ENCODE measurements at regions not wholly inside any gene's neighbourhood (a gene's known extent, or its start where the extent isn't known, plus 50 kb on each side); places are given as distances from the start of the nearest gene placed in this dataset.

DNA sequence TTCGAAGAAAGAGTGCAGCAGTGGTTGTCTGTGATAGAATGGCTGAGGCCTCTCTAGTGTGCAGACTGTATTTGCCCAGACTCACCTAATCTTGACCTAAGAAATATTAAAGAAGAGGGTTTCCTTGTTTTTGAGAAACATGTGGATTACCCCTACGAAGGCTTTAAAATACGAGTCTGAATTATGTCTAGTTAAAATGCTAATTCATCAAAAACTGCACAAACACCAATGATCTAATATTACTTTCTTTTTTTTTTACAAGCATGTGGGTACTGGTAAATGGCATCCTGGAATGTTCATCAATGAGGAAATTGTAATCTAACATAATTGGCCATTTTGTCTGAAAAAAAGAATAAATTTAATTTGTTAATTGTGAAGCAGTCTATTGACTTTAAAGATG lies 510.9 kb downstream of the EPM2A start:
- POLR2A ChIA-PET (ENCODE audit: low non-redundant PET): no interaction called here
- no peak overlapping the region for H3K27ac ChIP-seq (ENCODE audit: low read depth, low read length, poor library complexity, severe bottlenecking)
- CTCF ChIA-PET: no interaction called here
- TF ChIP-seq EZH2 (IDR thresholded peaks at IDR 0.05; ENCODE audit: borderline replicate concordance, low read depth, low read length, poor library complexity, severe bottlenecking): no peak
- H3K9me3 ChIP-seq (ENCODE audit: low read depth, low read length, poor library complexity, severe bottlenecking): no peaks in the 10 kb centered on the region
- BruUV-seq (replicated peaks): no TSS peak
- no peaks in the 10 kb centered on the region for H3K27me3 ChIP-seq (replicated peaks; ENCODE audit: insufficient read depth, low read depth, low read length, poor library complexity)
- intact Hi-C loops (cut with micrococcal nuclease; ENCODE audit: unreplicated experiment): no loop called here
- H3K4me1 ChIP-seq (ENCODE audit: insufficient read depth, low read length, poor library complexity, severe bottlenecking): no peaks in the 10 kb centered on the region
- no peaks in the 10 kb centered on the region for H3K36me3 ChIP-seq (ENCODE audit: insufficient read depth, low read length, poor library complexity, severe bottlenecking)
- DNase-seq (ENCODE audit: low spot score): no peak
- H3K4me3 ChIP-seq (ENCODE audit: low read depth, low read length, poor library complexity, severe bottlenecking): no peak overlapping the region

DNA sequence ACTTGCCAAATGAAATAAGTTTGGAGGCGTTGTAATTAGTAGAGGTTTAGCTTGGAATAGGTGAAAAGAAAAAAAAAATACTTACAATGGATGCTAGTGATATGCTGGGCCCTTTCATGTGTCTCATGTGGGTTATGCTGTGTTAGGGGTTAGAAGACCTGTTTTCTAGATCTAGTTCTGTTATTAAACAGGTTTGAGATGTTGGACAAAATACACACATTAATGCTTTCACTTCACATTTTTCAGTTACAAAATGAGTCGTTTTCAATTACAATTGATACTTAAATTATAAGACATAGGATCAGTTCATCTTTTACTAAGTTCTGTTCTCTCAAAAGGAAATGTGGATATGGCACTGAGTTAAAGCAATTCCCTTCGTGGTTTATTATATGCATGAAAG lies 509.8 kb downstream of the EPM2A start:
- no TSS peak for BruUV-seq (replicated peaks)
- intact Hi-C loops (cut with micrococcal nuclease; ENCODE audit: unreplicated experiment): no loop called here
- Histone ChIP-seq H3K9me3 (ENCODE audit: low read depth, low read length, poor library complexity, severe bottlenecking) (no peaks in the 10 kb centered on the region), H3K4me3 (ENCODE audit: low read depth, low read length, poor library complexity, severe bottlenecking) (no peak overlapping the region), H3K27ac (ENCODE audit: low read depth, low read length, poor library complexity, severe bottlenecking) (no peak overlapping the region), H3K27me3 (replicated peaks; ENCODE audit: insufficient read depth, low read depth, low read length, poor library complexity) (no peaks in the 10 kb centered on the region), H3K4me1 (ENCODE audit: insufficient read depth, low read length, poor library complexity, severe bottlenecking) (no peaks in the 10 kb centered on the region), H3K36me3 (ENCODE audit: insufficient read depth, low read length, poor library complexity, severe bottlenecking) (no peaks in the 10 kb centered on the region)
- POLR2A ChIA-PET (ENCODE audit: low non-redundant PET): no interaction called here
- no peak for DNase-seq (ENCODE audit: low spot score)
- TF ChIP-seq, protein P1, sequence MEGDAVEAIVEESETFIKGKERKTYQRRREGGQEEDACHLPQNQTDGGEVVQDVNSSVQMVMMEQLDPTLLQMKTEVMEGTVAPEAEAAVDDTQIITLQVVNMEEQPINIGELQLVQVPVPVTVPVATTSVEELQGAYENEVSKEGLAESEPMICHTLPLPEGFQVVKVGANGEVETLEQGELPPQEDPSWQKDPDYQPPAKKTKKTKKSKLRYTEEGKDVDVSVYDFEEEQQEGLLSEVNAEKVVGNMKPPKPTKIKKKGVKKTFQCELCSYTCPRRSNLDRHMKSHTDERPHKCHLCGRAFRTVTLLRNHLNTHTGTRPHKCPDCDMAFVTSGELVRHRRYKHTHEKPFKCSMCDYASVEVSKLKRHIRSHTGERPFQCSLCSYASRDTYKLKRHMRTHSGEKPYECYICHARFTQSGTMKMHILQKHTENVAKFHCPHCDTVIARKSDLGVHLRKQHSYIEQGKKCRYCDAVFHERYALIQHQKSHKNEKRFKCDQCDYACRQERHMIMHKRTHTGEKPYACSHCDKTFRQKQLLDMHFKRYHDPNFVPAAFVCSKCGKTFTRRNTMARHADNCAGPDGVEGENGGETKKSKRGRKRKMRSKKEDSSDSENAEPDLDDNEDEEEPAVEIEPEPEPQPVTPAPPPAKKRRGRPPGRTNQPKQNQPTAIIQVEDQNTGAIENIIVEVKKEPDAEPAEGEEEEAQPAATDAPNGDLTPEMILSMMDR (conservative IDR thresholded peaks at IDR 0.05; ENCODE audit: low read depth, low read length): no peak
- CTCF ChIA-PET: no interaction called here

DNA sequence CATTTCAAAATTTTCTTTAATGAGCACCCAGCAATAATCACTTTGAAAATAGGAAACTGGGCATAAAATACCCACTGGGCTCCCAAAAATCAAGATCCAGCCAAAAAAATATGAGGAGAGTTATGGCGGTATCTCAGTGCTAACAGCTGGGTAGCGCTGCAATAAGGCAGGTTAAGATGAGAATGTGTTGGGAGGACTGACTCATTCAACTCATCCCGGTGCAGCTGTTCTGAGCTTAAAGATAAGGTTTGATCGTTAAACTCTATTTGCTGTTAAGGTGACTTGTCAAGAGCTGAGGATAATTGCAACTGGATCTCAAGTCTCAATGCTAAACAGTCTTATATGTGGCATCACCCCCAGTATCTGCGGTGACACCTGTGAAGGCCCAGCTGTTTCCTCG lies 507.7 kb downstream of the EPM2A start:
- BruUV-seq (replicated peaks): no TSS peak
- H3K4me1 ChIP-seq (ENCODE audit: insufficient read depth, low read length, poor library complexity, severe bottlenecking): no peaks in the 10 kb centered on the region

DNA sequence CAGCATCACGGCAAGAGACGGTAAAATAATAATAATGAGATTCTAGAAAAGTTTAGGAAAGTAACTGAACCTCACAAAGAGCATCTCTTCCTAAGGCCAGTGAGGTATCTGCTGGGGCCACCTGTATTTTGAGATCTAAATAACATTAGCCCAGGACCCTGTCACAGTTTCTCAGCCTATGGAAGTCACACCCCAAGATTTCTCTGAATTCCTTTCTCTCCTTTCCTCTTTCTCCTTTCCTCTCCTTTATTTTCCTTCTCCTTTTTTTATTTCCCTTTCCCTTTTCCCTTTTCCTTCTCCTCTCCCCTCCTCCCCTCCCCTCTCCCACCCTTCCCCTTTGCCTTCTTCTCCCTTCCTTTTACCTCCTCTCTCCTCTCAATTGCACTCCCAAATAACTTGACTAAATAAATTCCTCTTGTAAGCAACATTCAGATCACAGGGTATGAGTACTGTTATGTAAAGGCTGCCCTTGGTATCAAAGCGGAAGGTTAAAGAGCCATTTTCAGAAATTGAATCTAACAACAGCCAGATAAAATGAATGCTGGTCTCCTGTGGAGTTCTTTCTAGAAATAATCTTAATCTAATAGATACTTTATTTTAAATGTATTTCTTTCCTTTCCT lies 506.2 kb downstream of the EPM2A start:
- TF ChIP-seq, protein P1 (conservative IDR thresholded peaks at IDR 0.05; ENCODE audit: low read depth, low read length): no peak
- TF ChIP-seq EZH2 (IDR thresholded peaks at IDR 0.05; ENCODE audit: borderline replicate concordance, low read depth, low read length, poor library complexity, severe bottlenecking): no peak
- CTCF ChIA-PET: no interaction called here
- H3K27me3 ChIP-seq (replicated peaks; ENCODE audit: insufficient read depth, low read depth, low read length, poor library complexity): no peaks in the 10 kb centered on the region
- no peak for DNase-seq (ENCODE audit: low spot score)
- no TSS peak for BruUV-seq (replicated peaks)
- intact Hi-C loops (cut with micrococcal nuclease; ENCODE audit: unreplicated experiment): no loop called here
- no peaks in the 10 kb centered on the region for H3K9me3 ChIP-seq (ENCODE audit: low read depth, low read length, poor library complexity, severe bottlenecking)
- H3K36me3 ChIP-seq (ENCODE audit: insufficient read depth, low read length, poor library complexity, severe bottlenecking): no peaks in the 10 kb centered on the region
- no peaks in the 10 kb centered on the region for H3K4me1 ChIP-seq (ENCODE audit: insufficient read depth, low read length, poor library complexity, severe bottlenecking)
- no peak overlapping the region for H3K27ac ChIP-seq (ENCODE audit: low read depth, low read length, poor library complexity, severe bottlenecking)
- H3K4me3 ChIP-seq (ENCODE audit: low read depth, low read length, poor library complexity, severe bottlenecking): no peak overlapping the region
- POLR2A ChIA-PET (ENCODE audit: low non-redundant PET): no interaction called here

More for the DNA sequence above, 507.7 kb downstream of the EPM2A start:
- Histone ChIP-seq H3K4me3 (ENCODE audit: low read depth, low read length, poor library complexity, severe bottlenecking) (no peak overlapping the region), H3K36me3 (ENCODE audit: insufficient read depth, low read length, poor library complexity, severe bottlenecking) (no peaks in the 10 kb centered on the region), H3K27me3 (replicated peaks; ENCODE audit: insufficient read depth, low read depth, low read length, poor library complexity) (no peaks in the 10 kb centered on the region), H3K27ac (ENCODE audit: low read depth, low read length, poor library complexity, severe bottlenecking) (no peak overlapping the region), H3K9me3 (ENCODE audit: low read depth, low read length, poor library complexity, severe bottlenecking) (no peaks in the 10 kb centered on the region)
- POLR2A ChIA-PET (ENCODE audit: low non-redundant PET): no interaction called here
- intact Hi-C loops (cut with micrococcal nuclease; ENCODE audit: unreplicated experiment): no loop called here
- CTCF ChIA-PET: no interaction called here
- DNase-seq (ENCODE audit: low spot score): no peak
- TF ChIP-seq EZH2 (IDR thresholded peaks at IDR 0.05; ENCODE audit: borderline replicate concordance, low read depth, low read length, poor library complexity, severe bottlenecking): no peak
- TF ChIP-seq, protein P1 (conservative IDR thresholded peaks at IDR 0.05; ENCODE audit: low read depth, low read length): no peak
